Activated T-cell treated with anti-CD3 and anti-CD28 coated beads, Interleukin-2, amount 50 U/mL, for 48 hours (primary cell): ENCODE measurements at regions not wholly inside any gene's neighbourhood (a gene's known extent, or its start where the extent isn't known, plus 50 kb on each side); places are given as distances from the start of the nearest gene placed in this dataset.
A peak's percentile ranks its signal among the peaks of the same experiment; 100 is the strongest.

ENCODE experiments used
- DNase-seq, 2 experiments: peaks; one replicate each; pipeline ENCODE4 v3.0.0-alpha.2; 2020

GRCh38 chr9:129278391-129279237, 100.6 kb upstream of the IER5L start:
- no peak for DNase-seq

DNA sequence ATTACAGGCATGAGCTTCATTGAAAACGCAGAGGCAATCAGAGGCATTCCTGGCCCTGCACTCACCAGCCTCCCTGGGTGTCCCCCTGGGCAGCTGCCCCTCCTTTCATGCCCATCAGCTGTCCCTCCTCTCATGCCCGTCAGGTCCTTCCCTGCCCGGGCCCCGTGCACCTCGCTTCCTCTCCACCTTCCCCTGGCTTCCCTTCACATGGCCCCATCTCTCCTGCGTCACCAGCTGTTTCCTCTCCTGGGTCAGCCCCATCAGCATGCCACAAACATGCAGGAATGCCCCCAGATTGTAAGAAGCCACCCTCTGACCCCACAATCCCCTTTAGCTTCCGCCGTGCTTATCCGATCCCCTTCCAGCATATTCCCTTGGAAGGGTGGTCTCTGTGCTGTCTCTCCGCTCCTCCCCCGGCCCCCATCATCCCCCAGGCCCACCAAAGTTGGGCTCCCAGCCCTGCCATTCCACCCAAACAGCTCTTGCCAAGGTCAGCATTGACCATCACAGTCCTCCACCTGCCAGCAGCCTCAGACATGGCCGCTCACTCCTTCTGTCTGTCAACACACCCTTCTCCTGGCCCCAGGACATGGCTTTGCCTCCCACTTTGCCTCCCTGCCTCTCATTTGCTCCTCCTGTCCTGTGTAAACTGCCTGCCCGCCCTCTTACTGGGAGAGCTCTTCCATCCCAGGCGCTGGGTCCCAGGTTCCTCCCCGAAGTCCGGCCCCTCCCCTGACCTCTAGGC, 98.6 kb upstream of the IER5L start:
- DNase-seq = no peak

DNA sequence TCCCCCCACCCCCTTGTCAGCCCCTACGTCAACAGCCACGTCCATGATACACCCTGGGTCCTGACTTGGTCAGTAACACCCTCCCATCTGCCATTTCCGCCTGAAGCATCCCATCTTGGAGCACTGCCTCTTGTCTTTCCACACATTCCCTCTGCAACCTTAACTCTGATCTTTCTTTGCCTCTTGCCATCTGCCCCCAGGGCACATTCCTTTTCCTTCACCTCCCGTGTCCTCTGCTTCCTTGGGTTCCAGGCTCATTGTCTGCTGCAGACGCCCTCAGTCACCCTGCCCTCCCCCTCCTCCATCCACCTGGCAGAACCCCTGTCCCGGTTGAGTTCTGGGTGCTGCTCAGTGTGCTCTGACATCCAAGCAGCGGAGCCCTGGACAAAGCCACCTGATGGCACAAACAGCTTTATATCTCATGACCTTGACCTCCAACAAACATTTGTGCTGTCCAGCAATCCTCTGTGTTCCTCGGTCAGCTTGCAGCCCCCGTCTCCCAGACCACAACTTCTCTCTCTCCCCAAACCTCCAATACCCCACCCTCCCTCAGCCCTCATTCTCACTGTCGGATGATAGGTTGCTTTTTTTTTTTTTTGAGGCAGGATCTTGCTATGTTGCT, 97.7 kb upstream of the IER5L start:
- no peak for DNase-seq

DNA sequence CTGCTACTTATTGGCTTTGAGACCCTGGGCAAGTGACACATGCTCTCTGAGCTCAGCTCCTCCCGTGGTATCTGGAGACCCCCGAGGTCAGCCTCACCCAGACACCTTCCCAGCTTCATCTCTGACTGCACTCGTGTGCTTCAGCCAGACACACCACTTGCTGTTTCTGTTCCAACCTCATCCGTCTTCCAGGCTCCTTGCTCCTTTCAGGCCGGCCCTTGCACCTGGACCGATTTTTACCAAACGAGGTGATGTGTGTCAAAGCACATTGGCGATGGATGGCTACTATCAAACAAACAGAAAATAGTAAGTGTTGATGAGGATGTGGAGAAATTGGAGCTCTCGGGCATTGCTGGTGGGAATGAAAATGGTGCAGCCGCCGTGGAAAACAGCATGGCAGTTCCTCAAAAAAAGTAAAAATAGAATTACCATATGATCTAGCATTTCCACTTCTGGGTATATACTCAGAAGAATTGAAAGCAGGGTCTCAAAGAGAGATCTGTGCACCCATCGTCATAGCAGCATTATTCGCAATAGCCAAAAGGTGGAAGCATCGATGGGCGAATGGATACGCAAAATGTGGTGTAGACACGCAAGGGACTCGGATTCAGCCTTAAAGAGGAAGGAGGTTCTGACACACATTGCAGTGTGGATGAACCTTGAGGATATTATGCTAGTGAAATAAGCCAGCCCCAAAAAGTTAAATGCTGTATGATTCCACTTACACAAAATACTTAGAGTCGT, 96.1 kb upstream of the IER5L start:
- no peak for DNase-seq

DNA sequence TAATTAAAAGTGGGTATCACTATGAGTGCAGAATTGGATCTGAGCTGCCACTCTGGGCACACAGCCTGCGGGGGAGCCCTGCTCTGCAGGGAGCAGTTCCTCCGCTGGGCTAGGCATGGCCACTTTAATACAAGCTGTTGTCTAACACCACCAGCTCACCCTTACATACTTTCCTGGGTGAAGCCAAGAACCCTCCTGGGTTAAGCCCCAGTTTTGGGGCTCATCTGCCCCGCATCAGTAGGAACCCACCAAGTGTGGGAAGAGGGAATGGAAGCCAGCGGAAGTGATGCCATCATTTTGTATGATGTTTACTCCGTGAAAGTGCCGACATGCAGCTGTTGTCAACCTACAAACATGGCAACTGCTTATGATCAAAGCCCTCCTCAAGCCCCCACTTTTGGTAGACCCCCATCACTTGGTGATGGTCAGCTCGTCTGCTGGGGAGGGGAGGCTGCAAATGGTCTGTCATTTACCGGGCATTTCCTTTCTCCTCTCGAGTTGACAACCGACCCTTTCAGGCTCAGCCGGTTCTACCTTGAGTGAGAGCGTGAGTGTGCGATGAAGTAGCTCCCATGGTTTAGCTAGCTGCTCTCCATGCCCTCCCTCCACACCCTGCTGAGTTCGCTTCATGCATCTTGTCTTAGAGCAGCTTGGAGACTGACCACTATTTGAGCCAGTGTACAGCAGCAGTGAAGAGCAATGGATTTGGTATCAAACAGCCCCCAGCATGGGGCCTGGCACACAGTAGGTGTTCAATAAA, 95.3 kb upstream of the IER5L start:
- no peak for DNase-seq

DNA sequence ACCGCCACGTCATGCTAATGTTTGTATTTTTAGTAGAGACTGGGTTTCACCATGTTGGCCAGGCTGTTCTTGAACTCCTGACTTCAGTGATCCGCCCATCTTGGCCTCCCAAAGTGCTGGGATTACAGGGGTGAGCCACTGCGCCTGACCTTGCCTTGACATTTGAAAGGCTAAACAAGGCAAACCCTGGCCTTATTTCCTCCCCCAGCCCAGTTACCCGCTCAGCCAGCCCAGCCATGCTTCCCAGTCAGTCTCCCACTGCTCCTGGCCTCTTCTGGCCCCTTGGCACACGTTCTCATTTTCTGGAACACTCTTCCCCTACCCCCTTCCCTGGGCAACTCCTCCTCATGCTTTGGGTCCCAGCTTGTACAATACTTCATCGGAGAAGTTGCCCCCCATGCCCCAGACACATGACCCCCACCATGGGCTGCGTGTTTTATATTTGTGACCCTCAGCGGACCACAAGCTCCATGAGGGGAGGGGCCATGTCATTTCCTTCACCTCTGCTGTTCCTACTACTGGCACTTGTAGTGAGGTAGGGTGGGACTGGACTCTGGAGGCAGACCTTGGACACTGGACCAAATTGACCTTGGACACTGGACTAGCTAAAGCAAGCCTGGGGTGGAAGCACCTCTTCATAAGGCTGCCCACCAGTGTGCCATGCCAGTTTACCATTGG, 94.4 kb upstream of the IER5L start:
- no peak for DNase-seq

DNA sequence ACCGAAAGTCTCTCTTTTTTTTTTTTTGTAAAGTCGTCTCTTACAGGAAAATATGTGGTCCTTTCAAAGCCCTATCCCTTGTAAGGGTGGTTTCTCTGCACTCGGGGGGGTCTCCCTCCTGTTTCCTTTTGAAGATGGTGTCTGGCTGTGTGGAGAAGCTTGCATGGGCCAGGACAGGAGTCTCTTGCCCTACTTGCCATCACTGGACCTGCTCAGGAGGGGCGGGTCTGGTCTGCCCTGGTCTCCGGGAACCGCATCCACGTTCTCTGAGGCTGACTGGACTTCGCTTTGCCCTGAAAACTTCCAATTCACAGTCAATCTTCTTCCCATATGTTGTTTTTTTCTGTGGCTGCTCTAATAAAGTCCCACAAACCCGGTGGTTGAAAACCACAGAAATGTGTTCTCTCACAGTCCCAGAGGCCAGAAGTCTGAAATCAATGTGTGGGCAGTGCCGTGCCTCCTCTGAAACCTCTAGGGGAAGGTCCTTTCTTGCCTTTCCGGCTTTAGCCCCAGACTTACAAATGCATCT, 92.9 kb upstream of the IER5L start:
- DNase-seq = no peak

DNA sequence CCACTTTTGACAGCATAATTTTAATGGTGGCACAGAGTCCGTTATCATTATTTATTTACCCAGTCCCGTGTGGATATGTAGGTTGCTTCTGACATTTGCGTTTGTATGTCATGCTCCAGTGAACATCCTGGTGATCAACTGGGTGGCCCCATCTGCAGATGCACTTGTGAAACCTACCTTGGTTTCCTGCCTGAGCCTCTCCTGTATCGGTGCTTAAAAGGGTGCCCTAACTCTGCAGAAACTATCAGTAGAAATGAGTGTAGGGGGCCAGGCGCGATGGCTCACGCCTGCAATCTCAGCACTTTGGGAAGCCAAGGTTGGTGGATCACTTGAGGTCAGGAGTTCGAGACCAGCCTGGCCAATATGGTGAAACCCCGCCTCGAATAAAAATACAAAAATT, 92.1 kb upstream of the IER5L start:
- peak; percentile 50 to 59 for DNase-seq

DNA sequence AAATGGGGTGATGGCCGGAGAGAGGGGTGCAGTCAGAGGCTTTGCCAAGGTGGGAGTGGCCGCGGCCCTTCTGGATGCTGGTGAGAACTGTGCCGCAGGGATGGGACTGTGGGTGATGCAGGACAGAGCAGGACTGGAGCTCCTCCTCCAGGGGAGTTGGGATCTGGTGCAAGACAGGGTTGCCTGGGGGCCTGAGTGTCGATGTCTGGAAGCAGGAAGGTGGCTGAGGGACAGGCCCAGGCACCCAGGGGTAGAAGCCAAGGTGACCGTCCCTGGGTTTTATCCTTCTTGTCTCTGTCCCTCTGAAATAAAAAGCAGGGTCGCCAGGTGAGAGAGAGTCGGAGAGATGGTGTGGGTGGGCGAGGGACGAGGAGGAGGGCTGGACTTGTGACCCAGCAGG, 89.1 kb upstream of the IER5L start:
- DNase-seq = no peak

DNA sequence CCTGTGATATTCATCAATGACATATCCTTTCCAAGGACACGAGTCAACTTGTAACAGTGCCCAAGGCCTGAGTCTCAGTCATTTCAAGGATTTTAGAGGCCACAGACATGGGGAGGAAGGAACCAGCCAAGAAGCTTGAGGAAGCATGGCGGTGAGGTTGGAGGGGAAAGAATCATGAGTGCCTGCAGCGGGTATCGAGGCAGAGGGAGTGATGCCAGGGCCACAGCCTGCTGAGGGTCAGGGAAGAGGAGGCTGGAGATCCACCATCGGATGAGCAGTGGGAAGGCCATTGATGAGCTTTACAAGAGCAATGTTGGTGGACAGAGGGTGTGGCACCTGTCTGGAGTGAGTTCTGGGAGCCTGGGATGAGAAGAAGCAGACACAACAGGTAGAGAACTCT, 88.5 kb upstream of the IER5L start:
- no peak for DNase-seq

DNA sequence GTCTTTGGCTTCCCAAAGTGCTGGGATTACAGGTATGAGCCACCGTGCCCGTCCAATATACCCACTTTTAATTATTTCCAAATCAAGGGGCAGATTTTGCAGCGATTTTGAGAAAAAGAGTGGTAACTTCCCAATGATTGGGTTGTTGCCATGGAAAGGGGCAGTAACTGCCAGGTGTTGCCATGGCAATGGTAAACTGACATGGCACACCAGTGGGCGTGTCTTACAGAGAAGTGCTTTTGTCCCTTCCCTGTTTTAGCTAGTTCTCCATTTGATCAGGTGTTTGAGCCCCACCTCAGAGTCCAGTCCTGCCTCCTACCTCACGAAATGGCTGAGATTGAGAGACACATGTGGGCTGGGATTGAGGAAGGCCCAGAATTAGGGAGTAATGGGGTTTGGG, 86.3 kb upstream of the IER5L start:
- no peak for DNase-seq

- DNase-seq = no peak
Measured at GRCh38 chr9:129263836-129264235, 85.8 kb upstream of the IER5L start.

DNA sequence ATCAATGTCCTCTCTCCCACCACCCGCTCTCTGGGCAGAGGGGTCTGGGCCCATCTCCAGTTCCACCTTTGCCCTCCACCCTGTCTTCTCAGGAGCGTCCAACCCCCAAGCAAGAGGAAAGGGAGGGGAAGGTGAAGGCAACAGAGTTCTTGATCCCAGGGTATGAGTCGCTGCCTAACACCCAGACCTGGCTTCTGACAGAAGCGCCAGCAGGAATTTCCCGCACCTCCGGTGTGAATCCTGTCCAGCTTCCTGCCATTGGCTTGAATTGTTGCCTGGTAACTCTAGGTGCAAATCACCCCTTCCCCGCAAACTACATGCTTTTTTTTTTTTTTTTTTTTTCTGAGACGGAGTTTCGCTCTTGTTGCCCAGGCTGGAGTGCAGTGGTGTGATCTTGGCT, 84.2 kb upstream of the IER5L start:
- no peak for DNase-seq

DNA sequence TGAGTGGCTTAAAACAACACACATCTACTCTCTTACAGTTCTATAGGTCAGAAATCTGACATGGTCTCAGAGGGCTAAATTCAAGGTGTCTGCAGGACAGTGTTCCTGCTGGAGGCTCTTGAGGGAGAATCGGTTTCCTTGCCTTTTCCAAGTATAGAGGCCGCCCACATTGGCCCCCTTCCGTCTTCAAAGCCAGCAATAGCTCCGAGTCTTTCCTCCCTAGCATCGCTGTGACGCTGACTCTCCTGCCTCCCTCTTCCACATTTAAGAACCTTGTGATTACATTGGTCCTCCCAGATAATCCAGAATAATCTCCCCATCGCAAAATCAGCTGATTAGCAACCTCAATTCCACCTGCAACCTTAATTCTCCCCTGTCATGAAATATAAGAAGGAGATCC, 81.3 kb upstream of the IER5L start:
- DNase-seq = no peak

DNA sequence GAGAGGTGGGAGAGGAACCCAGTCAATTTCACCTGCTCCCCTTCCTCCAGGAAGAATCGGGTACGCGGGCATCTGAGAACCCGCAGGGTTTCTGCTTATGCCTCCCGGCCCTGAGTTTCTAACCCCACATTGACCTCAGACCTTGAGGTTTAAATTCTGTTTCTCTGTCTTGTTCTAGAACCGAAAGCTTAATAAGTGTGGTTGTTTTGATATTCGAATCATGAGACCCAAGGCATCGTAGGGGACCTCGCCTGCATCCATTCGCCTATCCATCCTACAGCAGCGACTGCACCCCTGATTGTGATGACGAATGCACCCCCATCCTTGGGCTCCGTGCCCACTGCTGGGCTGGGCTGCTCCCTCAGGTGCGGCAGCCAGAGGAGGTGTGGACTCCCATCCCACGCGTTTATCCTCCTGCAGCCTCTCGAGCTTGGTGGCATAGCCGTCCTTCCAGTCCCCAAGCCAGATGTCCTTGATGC, 80.8 kb upstream of the IER5L start:
- no peak for DNase-seq

DNA sequence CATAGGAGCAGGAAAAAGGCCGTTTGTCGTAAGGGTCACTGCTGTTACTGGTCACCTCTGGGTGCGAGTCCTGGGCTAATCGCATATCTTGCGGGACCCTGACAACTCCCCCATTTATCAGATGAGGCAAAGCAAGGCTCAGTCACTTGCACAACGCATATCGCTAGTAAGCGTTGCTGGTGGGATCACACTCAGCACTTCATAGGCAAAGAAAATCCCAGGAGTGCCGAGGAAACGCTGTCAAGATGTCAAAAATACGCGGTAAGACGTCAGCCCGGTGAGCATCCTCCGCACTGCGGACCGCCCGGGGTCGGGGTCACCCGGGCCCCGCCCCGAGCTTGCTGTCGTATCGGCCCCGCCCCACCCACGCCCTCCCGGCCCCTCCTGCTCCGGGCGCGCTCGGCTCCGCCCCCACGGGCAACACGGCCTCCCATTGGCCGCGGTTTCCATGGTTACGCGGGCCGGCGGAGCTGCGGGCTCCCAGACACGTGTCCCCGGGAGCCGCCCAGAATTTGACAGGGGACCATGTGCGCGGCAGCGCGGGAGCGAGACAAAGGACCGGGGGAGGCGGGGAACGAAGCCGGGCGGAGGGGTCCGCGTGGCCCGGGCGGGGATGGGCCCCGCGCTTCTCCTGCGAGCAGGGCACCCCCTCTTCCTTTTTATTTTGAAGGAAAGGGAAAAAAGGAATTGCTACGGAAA, 80.2 kb upstream of the IER5L start:
- DNase-seq = peak; percentile 92 to 93

GRCh38 chr9:129256959-129257713, 79.1 kb upstream of the IER5L start:
- no peak for DNase-seq

DNA sequence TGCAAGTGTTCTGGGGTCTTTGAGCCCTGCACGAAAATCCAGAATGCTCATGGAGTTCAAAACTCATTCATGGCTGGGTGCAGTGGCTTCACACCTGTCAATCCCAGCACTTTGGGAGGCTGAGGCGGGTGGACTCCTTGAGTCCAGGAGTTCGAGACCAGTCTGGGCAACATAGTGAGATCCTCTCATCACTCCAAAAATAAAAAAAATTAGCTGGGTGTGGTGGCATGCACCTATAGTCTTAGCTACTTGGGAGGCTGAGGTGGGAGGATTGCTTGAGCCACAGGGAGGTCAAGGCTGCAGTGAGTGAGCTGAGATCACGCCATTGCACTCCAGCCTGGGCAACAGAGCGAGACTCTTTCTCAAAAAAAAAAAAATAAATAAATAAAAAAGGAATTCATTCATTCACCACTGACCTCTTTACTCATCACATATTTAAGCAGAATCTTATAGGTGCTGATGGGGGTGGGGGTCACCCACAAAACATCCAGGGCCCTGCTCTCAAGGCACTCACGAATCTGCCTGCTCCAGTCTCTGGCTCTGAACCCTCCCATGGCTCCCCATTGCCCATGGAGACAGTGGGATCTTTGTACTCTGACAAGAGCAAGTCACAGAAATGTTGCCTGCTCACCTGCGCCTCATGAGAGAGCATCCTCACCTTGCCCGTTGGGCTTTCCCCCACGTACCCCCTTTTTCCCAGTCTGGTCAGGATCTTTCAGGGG, 76.7 kb upstream of the IER5L start:
- DNase-seq = no peak

DNA sequence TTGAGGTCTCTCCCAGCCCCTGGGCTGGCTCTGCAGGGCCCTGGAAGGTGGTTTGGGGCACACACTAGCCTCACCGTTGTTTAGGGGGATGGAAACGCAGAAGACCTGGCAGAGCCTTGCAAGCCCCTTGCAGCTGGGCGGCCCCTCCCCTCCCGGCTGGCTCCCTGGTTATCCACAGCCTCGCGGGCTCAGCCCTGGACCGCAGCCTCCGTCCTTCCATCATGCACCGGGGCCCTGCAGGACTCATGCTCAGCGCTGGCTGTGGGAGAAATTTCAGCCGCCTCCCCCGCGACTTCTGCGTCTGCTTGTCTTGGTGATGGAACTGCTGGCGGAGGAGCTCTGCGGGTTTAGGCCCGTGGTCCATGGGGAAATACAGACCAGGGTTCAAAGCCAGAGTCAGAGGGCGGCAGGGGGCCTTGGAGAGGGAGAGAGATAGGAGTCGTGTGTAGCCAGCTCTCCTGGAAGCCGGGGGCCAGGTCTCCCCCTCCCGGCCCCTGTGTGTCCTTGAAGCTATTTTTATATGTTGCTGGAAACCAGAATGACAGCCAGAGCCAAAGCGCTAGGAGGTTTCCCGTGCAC, 75.8 kb upstream of the IER5L start:
- DNase-seq = no peak
